Mesendoderm (in vitro differentiated cells): ENCODE measurements at regions not wholly inside any gene's neighbourhood (a gene's known extent, or its start where the extent isn't known, plus 50 kb on each side); places are given as distances from the start of the nearest gene placed in this dataset.
A peak's percentile ranks its signal among the peaks of the same experiment; 100 is the strongest.

Source experiments
- DNase-seq: peaks from one replicate; pipeline ENCODE4 v3.0.0; 2013
- H2AK5ac ChIP-seq: 2 replicates; pipeline ENCODE4 v1.6.1; 2013; ENCODE audit warnings: low read length, inconsistent platforms
- H2BK120ac ChIP-seq: 2 replicates; pipeline ENCODE4 v1.6.1; 2013; ENCODE audit warnings: low read depth, mild to moderate bottlenecking, low read length, moderate library complexity, mixed read lengths
- H2BK15ac ChIP-seq: replicated peaks from 2 replicates; pipeline ENCODE4 v1.6.1; 2013; ENCODE audit warnings: low read depth, mild to moderate bottlenecking, moderate library complexity
- H2BK5ac ChIP-seq: 2 replicates; pipeline ENCODE4 v1.6.1; 2013; ENCODE audit warnings: low read length, inconsistent platforms
- H3K18ac ChIP-seq: 2 replicates; pipeline ENCODE4 v1.6.1; 2013; ENCODE audit warnings: mild to moderate bottlenecking, low read length, mixed read lengths
- H3K23ac ChIP-seq: one replicate; pipeline ENCODE4 v1.6.1; 2013; ENCODE audit warnings: low read length
- H3K27ac ChIP-seq: 2 replicates; pipeline ENCODE4 v1.5.1; 2013; ENCODE audit warnings: low read depth, mild to moderate bottlenecking, inconsistent platforms, low read length, moderate library complexity
- H3K27me3 ChIP-seq: 2 replicates; pipeline ENCODE4 v1.6.1; 2013; ENCODE audit warnings: low read length, control low read depth, mild to moderate bottlenecking, inconsistent platforms; ENCODE audit not compliant: insufficient read depth, poor library complexity
- H3K36me3 ChIP-seq: 2 replicates; pipeline ENCODE4 v1.6.1; 2013; ENCODE audit warnings: low read length, inconsistent platforms; ENCODE audit not compliant: control insufficient read depth, insufficient read depth
- H3K4ac ChIP-seq: one replicate; pipeline ENCODE4 v1.6.1; 2013; ENCODE audit warnings: low read depth, mild to moderate bottlenecking, low read length, moderate library complexity
- H3K4me1 ChIP-seq: 2 replicates; pipeline ENCODE4 v1.6.1; 2013; ENCODE audit warnings: low read depth, low read length, inconsistent platforms; ENCODE audit not compliant: control insufficient read depth
- H3K4me2 ChIP-seq: 2 replicates; pipeline ENCODE4 v1.6.1; 2013; ENCODE audit warnings: low read length
- H3K4me3 ChIP-seq: 2 replicates; pipeline ENCODE4 v1.5.1; 2013; ENCODE audit warnings: mild to moderate bottlenecking, low read length
- H3K56ac ChIP-seq: one replicate; pipeline ENCODE4 v1.6.1; 2013; ENCODE audit warnings: low read length
- H3K79me1 ChIP-seq: 2 replicates; pipeline ENCODE4 v1.6.1; 2013; ENCODE audit warnings: low read length, inconsistent platforms
- H3K79me2 ChIP-seq: 2 replicates; pipeline ENCODE4 v1.6.1; 2013; ENCODE audit warnings: mild to moderate bottlenecking, low read length; ENCODE audit not compliant: control insufficient read depth, insufficient read depth
- H3K9ac ChIP-seq: 2 replicates; pipeline ENCODE4 v1.6.1; 2013; ENCODE audit warnings: low read length, inconsistent platforms
- H4K5ac ChIP-seq: one replicate; pipeline ENCODE4 v1.6.1; 2013; ENCODE audit warnings: low read length
- H4K8ac ChIP-seq: one replicate; pipeline ENCODE4 v1.6.1; 2013; ENCODE audit warnings: low read depth, mild to moderate bottlenecking, control low read depth, low read length, moderate library complexity
- WGBS: extraction: QIAGEN DNeasy Blood & Tissue Kit; methylation state at CpG from one replicate; pipeline ENCODE4 v1.1.7; 2013; ENCODE audit warnings: low lambda C conversion rate, missing lambda C conversion rate; ENCODE audit not compliant: insufficient coverage; ENCODE audit errors: extremely low coverage; 5-methylcytosine and 5-hydroxymethylcytosine counted together

DNA sequence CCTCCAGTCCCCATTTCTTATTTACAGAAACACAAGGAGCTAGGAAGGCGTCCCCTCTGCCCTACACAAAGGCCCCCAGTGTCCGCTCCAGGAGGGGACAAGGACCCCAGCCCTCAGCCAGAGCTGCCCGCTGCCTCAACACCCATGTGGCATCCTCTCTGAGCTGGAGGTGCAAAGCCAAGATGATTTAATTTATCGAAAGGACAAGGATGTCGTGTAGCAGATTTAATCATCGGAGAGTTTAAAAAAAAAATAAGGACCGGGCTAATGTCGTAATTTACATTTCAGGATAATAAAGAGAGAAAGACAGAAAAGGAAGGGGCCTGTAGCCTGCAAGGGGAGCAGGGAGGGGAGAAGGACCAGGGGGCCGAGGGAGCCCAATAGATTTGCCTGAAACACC, 68.3 kb upstream of the CASZ1 start:
- Histone ChIP-seq H3K18ac (no peak overlapping the region), H3K4me3 (no peak overlapping the region), H3K9ac (no peak overlapping the region), H3K4me1 (peaks cover 4% of the 10 kb centered on the region), H3K4ac (no peak overlapping the region), H2BK5ac (no peak overlapping the region), H3K79me1 (no peaks in the 10 kb centered on the region), H2BK15ac (no peak overlapping the region), H3K79me2 (no peaks in the 10 kb centered on the region), H2BK120ac (no peak overlapping the region), H3K4me2 (no peak overlapping the region), H2AK5ac (no peak overlapping the region), H3K56ac (no peak overlapping the region), H3K27me3 (no peaks in the 10 kb centered on the region), H4K5ac (no peak overlapping the region), H3K23ac (no peak overlapping the region), H3K27ac (no peak overlapping the region), H3K36me3 (no peaks in the 10 kb centered on the region), H4K8ac (no peak overlapping the region)
- no peak for DNase-seq
- WGBS = no CpG with 5 or more reads among the region's 9 CpGs

DNA sequence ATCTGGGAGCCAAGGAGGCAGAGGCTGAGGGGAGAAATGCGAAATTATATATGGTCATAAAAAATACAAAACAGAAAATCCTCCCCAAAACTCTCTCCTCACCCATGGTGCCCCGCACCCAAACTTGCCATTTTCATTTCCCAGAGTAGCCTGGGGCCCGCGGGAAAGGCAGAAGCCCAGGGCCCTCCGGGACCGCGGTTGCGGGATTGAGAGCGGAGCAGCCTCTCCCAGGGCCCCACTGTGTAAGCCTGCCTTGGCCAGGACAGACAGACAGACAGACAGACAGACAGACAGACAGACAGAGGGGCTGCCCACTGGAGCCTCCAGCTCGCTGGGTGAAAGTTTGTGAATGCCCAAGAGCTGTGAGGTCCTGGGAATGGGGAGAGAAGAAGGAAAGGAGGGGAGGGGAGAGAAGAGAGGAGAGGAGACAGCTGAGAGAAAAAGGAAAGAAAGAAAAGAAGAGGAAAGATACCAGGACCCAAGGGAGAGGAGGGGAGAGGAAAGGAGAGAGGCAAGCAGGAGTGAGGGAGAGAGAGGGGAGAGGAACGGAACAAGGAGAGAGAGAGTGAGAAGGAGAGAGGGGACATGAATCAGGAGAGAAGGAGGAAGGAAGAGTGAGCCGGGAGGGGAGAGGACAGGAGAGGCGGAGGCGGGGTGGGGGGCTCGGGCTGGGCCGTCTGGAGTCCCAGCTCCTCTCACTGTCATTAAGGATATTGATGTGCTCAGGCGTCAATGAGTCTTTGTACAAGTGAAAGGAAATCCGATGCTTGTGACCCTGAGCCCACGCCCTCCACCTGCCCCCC, 69.3 kb upstream of the CASZ1 start:
- Histone ChIP-seq H2BK15ac (no peak overlapping the region), H4K8ac (no peak overlapping the region), H3K4me3 (no peak overlapping the region), H2AK5ac (no peak overlapping the region), H3K79me1 (no peaks in the 10 kb centered on the region), H4K5ac (no peak overlapping the region), H2BK5ac (no peak overlapping the region), H2BK120ac (no peak overlapping the region), H3K4me2 (no peak overlapping the region), H3K9ac (no peak overlapping the region), H3K27ac (no peak overlapping the region), H3K56ac (no peak overlapping the region), H3K79me2 (no peaks in the 10 kb centered on the region), H3K18ac (no peak overlapping the region), H3K27me3 (no peaks in the 10 kb centered on the region), H3K36me3 (no peaks in the 10 kb centered on the region), H3K23ac (no peak overlapping the region), H3K4me1 (peaks cover 4% of the 10 kb centered on the region), H3K4ac (no peak overlapping the region)
- WGBS = no CpG with 5 or more reads among the region's 19 CpGs
- DNase-seq = no peak

GRCh38 chr1:10866321-10867093, 70.1 kb upstream of the CASZ1 start:
- no CpG with 5 or more reads among the region's 31 CpGs for WGBS
- no peak overlapping the region for H4K5ac ChIP-seq
- DNase-seq = peak; percentile 51
- H2BK120ac ChIP-seq = no peak overlapping the region
- H4K8ac ChIP-seq = no peak overlapping the region
- H3K4me1 ChIP-seq = peaks cover 4% of the 10 kb centered on the region
- no peaks in the 10 kb centered on the region for H3K79me1 ChIP-seq
- H3K4ac ChIP-seq = no peak overlapping the region
- no peak overlapping the region for H2AK5ac ChIP-seq
- no peaks in the 10 kb centered on the region for H3K36me3 ChIP-seq
- H2BK15ac ChIP-seq = no peak overlapping the region
- no peak overlapping the region for H3K4me3 ChIP-seq
- peak overlapping the region; percentile 17 for H3K56ac ChIP-seq
- no peak overlapping the region for H2BK5ac ChIP-seq
- H3K23ac ChIP-seq = no peak overlapping the region
- H3K18ac ChIP-seq = no peak overlapping the region
- peak overlapping the region; percentile 91 for H3K4me2 ChIP-seq
- no peak overlapping the region for H3K27ac ChIP-seq
- H3K27me3 ChIP-seq = no peaks in the 10 kb centered on the region
- H3K9ac ChIP-seq = peak overlapping the region; percentile 26
- no peaks in the 10 kb centered on the region for H3K79me2 ChIP-seq

DNA sequence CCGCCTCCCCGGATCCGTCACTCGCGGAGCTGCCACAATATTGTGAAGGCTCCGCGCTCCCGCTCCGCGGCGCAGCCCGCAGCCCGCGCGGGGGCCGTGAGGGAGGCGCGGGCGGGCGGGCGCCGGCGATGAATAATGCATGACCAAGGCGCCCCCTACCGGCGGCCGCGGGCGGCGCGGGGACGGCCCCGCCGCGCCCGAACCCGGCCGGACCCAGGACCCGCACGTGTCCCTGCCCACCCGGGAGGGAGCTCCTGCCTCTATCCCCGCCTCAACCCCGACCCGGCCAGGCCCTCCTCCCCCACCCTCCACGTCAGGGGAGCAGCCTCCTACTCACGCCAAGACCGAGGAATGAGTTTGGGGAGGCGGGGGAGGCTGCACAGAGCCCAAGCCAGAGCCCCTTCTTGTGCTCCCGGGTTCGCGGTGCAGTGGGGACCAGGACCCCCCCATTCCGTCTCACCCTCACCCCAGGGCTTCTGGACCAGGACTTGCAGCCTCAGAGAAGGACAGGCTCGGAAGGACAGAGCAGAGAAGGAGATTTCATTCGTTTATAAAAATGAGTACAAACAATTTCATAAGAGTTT, 70.8 kb upstream of the CASZ1 start:
- Histone ChIP-seq H2BK120ac (no peak overlapping the region), H3K18ac (no peak overlapping the region), H3K23ac (no peak overlapping the region), H3K27ac (no peak overlapping the region), H3K4ac (no peak overlapping the region), H3K56ac (peak overlapping the region; percentile 82), H2BK15ac (no peak overlapping the region), H3K36me3 (no peaks in the 10 kb centered on the region), H3K79me2 (no peaks in the 10 kb centered on the region), H2BK5ac (no peak overlapping the region), H3K4me1 (peaks cover 4% of the 10 kb centered on the region), H4K5ac (no peak overlapping the region), H3K27me3 (no peaks in the 10 kb centered on the region), H3K79me1 (no peaks in the 10 kb centered on the region), H4K8ac (no peak overlapping the region), H3K4me2 (peak overlapping the region; percentile 38), H2AK5ac (no peak overlapping the region), H3K4me3 (no peak overlapping the region), H3K9ac (peak overlapping the region; percentile 57)
- DNase-seq = peak; percentile 48
- no CpG with 5 or more reads among the region's 54 CpGs for WGBS

DNA sequence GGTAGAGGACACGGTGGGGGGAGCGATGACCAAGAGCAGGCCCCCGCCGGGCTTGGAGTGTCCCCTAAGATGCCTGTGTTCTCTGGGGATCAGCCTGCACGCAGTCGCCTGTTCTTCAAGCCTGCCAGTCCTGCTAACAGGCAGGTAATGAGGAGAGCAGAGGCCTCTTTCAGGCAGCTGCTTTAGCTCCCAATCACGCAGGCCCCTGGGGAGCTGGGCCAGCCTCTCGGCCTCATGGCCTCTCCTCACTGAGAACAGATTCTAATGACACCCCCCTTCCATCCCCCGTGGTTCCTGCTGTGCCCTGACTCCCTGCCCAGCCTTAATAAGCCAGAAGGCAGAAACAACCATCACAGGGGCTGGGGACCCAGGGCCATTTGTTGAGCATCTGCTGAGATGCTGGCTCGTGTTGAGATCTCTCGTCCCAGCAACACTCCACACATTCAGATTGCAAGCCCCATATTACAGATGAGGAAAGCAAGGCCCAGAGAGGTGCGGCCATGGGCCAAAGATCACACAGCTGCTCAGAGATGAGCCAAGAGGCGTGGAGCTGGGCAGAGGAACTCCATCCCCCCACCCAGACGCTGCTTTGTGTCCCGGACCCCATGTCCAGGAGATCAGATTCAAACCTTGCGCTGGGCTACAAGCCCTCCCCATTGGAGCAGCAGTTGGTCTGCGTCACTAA, 71.6 kb upstream of the CASZ1 start:
- H2AK5ac ChIP-seq = no peak overlapping the region
- no peak overlapping the region for H3K9ac ChIP-seq
- H3K79me2 ChIP-seq = no peaks in the 10 kb centered on the region
- H3K4me2 ChIP-seq = no peak overlapping the region
- no peak overlapping the region for H4K8ac ChIP-seq
- H3K18ac ChIP-seq = no peak overlapping the region
- H3K4ac ChIP-seq = no peak overlapping the region
- H3K79me1 ChIP-seq = no peaks in the 10 kb centered on the region
- no peaks in the 10 kb centered on the region for H3K36me3 ChIP-seq
- H3K23ac ChIP-seq = no peak overlapping the region
- no peak for DNase-seq
- H3K27me3 ChIP-seq = no peaks in the 10 kb centered on the region
- no peak overlapping the region for H3K4me3 ChIP-seq
- WGBS = no CpG with 5 or more reads among the region's 17 CpGs
- H3K56ac ChIP-seq = no peak overlapping the region
- H3K4me1 ChIP-seq = peaks cover 4% of the 10 kb centered on the region
- H2BK5ac ChIP-seq = no peak overlapping the region
- no peak overlapping the region for H2BK120ac ChIP-seq
- H3K27ac ChIP-seq = no peak overlapping the region
- H2BK15ac ChIP-seq = no peak overlapping the region
- H4K5ac ChIP-seq = no peak overlapping the region
